ENCODE measurements at regions not wholly inside any gene's neighbourhood (a gene's known extent, or its start where the extent isn't known, plus 50 kb on each side); places are given as distances from the start of the nearest gene placed in this dataset.

- Histone ChIP-seq H3K27me3 (ENCODE audit: control insufficient read depth in 3 of 3, insufficient read depth in 3 of 3, low read length in 2 of 3) (no peaks in the 10 kb centered on the region), H3K9ac (ENCODE audit: insufficient read depth in 1 of 2, low read length in 2 of 2) (no peak overlapping the region), H3K27ac (ENCODE audit: low read depth in 1 of 2, low read length in 1 of 2) (no peak overlapping the region), H3K9me3 (ENCODE audit: control insufficient read depth in 4 of 4, insufficient read depth in 3 of 4, low read length in 3 of 4) (no peaks in the 10 kb centered on the region), H3K36me3 (ENCODE audit: control insufficient read depth in 4 of 4, insufficient read depth in 4 of 4, low read length in 4 of 4) (no peaks in the 10 kb centered on the region), H3K4me1 (ENCODE audit: control insufficient read depth in 5 of 5, insufficient read depth in 5 of 5, low read length in 5 of 5) (no peaks in the 10 kb centered on the region), H3K4me3 (no peak overlapping the region)
- TF ChIP-seq CTCF (IDR thresholded peaks at IDR 0.05; ENCODE audit: control extremely low read depth, extremely low read depth) = no peak
- WGBS, 2 donors = 73 to 78% methylated on average over 4 of the region's 4 CpGs
- peak; percentile 22 to 66 (median 29) for DNase-seq
- ATAC-seq (ENCODE audit: insufficient read depth, low FRiP score) = no peak
Measured at GRCh38 chr2:188170356-188170755, 121.3 kb upstream of the GULP1 start.

GRCh38 chr2:188176620-188177019 lies 115.1 kb upstream of the GULP1 start:
- no peak for ATAC-seq (ENCODE audit: insufficient read depth, low FRiP score)
- no peak overlapping the region for H3K9ac ChIP-seq (ENCODE audit: insufficient read depth in 1 of 2, low read length in 2 of 2)
- H3K4me1 ChIP-seq (ENCODE audit: control insufficient read depth in 5 of 5, insufficient read depth in 5 of 5, low read length in 5 of 5) = no peaks in the 10 kb centered on the region
- H3K27ac ChIP-seq (ENCODE audit: low read depth in 1 of 2, low read length in 1 of 2) = no peak overlapping the region
- H3K36me3 ChIP-seq (ENCODE audit: control insufficient read depth in 4 of 4, insufficient read depth in 4 of 4, low read length in 4 of 4) = no peaks in the 10 kb centered on the region
- no peak overlapping the region for H3K4me3 ChIP-seq
- no peak for DNase-seq
- no peaks in the 10 kb centered on the region for H3K27me3 ChIP-seq (ENCODE audit: control insufficient read depth in 3 of 3, insufficient read depth in 3 of 3, low read length in 2 of 3)
- no peak for TF ChIP-seq CTCF (IDR thresholded peaks at IDR 0.05; ENCODE audit: control extremely low read depth, extremely low read depth)
- no peaks in the 10 kb centered on the region for H3K9me3 ChIP-seq (ENCODE audit: control insufficient read depth in 4 of 4, insufficient read depth in 3 of 4, low read length in 3 of 4)

- ATAC-seq (ENCODE audit: insufficient read depth, low FRiP score) (no peak), DNase-seq (no peak)
- Histone ChIP-seq H3K27me3 (ENCODE audit: control insufficient read depth in 3 of 3, insufficient read depth in 3 of 3, low read length in 2 of 3) (no peaks in the 10 kb centered on the region), H3K4me3 (no peak overlapping the region), H3K36me3 (ENCODE audit: control insufficient read depth in 4 of 4, insufficient read depth in 4 of 4, low read length in 4 of 4) (no peaks in the 10 kb centered on the region), H3K9ac (ENCODE audit: insufficient read depth in 1 of 2, low read length in 2 of 2) (no peak overlapping the region), H3K4me1 (ENCODE audit: control insufficient read depth in 5 of 5, insufficient read depth in 5 of 5, low read length in 5 of 5) (no peaks in the 10 kb centered on the region), H3K27ac (ENCODE audit: low read depth in 1 of 2, low read length in 1 of 2) (no peak overlapping the region), H3K9me3 (ENCODE audit: control insufficient read depth in 4 of 4, insufficient read depth in 3 of 4, low read length in 3 of 4) (no peaks in the 10 kb centered on the region)
- no peak for TF ChIP-seq CTCF (IDR thresholded peaks at IDR 0.05; ENCODE audit: control extremely low read depth, extremely low read depth)
- 27 to 60% methylated on average over 5 of the region's 5 CpGs for WGBS, 2 donors
Measured at GRCh38 chr2:188181067-188181838, 110.4 kb upstream of the GULP1 start.

GRCh38 chr2:188181884-188182283 lies 109.8 kb upstream of the GULP1 start:
- no peaks in the 10 kb centered on the region for H3K27me3 ChIP-seq (ENCODE audit: control insufficient read depth in 3 of 3, insufficient read depth in 3 of 3, low read length in 2 of 3)
- H3K9me3 ChIP-seq (ENCODE audit: control insufficient read depth in 4 of 4, insufficient read depth in 3 of 4, low read length in 3 of 4) = no peaks in the 10 kb centered on the region
- 76 to 77% methylated on average over 1 of the region's 1 CpG for WGBS, 2 donors
- DNase-seq = no peak
- no peak overlapping the region for H3K9ac ChIP-seq (ENCODE audit: insufficient read depth in 1 of 2, low read length in 2 of 2)
- no peak overlapping the region for H3K4me3 ChIP-seq
- TF ChIP-seq CTCF (IDR thresholded peaks at IDR 0.05; ENCODE audit: control extremely low read depth, extremely low read depth) = no peak
- H3K36me3 ChIP-seq (ENCODE audit: control insufficient read depth in 4 of 4, insufficient read depth in 4 of 4, low read length in 4 of 4) = no peaks in the 10 kb centered on the region
- H3K4me1 ChIP-seq (ENCODE audit: control insufficient read depth in 5 of 5, insufficient read depth in 5 of 5, low read length in 5 of 5) = no peaks in the 10 kb centered on the region
- ATAC-seq (ENCODE audit: insufficient read depth, low FRiP score) = no peak
- H3K27ac ChIP-seq (ENCODE audit: low read depth in 1 of 2, low read length in 1 of 2) = no peak overlapping the region

Data from lung (tissue), 11 donors.